H1 (cell line): ENCODE measurements at regions not wholly inside any gene's neighbourhood (a gene's known extent, or its start where the extent isn't known, plus 50 kb on each side); places are given as distances from the start of the nearest gene placed in this dataset.

Experiments used
- CTCF ChIA-PET: fragments of 300-600 bp; sonication (Branson Sonifier 250); formaldehyde crosslinking; loops from one replicate; lab custom pipeline; 2021; ENCODE audit not compliant: partially characterized antibody; lab: Charles Lee
- POLR2A ChIA-PET: fragments of 300-600 bp; sonication (Branson Sonifier 250); formaldehyde crosslinking; loops from one replicate; lab custom pipeline; 2021; ENCODE audit warnings: inconsistent platforms; ENCODE audit not compliant: partially characterized antibody; lab: Charles Lee
- DNase-seq, 2 experiments: peaks; one replicate each; pipeline versions ENCODE4 v3.0.0 to v3.0.0-alpha.2; 2010 to 2022; ENCODE audit warnings: low spot score in 2 of 2, low read depth in 1 of 2, mixed read lengths in 1 of 2
- FAIRE-seq: peaks from 2 replicates; lab custom pipeline; 2011; peaks lifted over from hg19 to GRCh38; lab: Jason Lieb, UNC
- H2AFZ ChIP-seq: 2 replicates; pipeline ENCODE4 v1.8.1; 2012; ENCODE audit warnings: low read length, inconsistent platforms
- H2AK5ac ChIP-seq: 2 replicates; pipeline ENCODE4 v1.6.1; 2013; ENCODE audit warnings: low read depth, low read length
- H2BK120ac ChIP-seq: replicated peaks from 2 replicates; pipeline ENCODE3; 2013; ENCODE audit warnings: low read depth, low read length, inconsistent platforms
- H2BK12ac ChIP-seq: 2 replicates; pipeline ENCODE4 v1.6.1; 2013; ENCODE audit warnings: low read depth, low read length
- H2BK15ac ChIP-seq: 2 replicates; pipeline ENCODE4 v1.6.1; 2013; ENCODE audit warnings: low read length
- H2BK20ac ChIP-seq: 2 replicates; pipeline ENCODE4 v1.6.1; 2013; ENCODE audit warnings: low read length
- H2BK5ac ChIP-seq: 2 replicates; pipeline ENCODE4 v1.6.1; 2013; ENCODE audit warnings: low read depth, low read length
- H3K14ac ChIP-seq: 2 replicates; pipeline ENCODE4 v1.6.1; 2013; ENCODE audit warnings: inconsistent platforms; ENCODE audit not compliant: insufficient read length
- H3K18ac ChIP-seq: 2 replicates; pipeline ENCODE4 v1.6.1; 2013; ENCODE audit warnings: low read length; ENCODE audit errors: extremely low read depth
- H3K23ac ChIP-seq: 2 replicates; pipeline ENCODE4 v1.6.1; 2013; ENCODE audit warnings: inconsistent platforms; ENCODE audit not compliant: insufficient read length
- H3K23me2 ChIP-seq: 2 replicates; pipeline ENCODE4 v1.6.1; 2013; ENCODE audit warnings: low read depth, low read length
- H3K27ac ChIP-seq: 2 replicates; pipeline ENCODE4 v1.6.1; 2011; ENCODE audit warnings: low read depth, low read length, inconsistent platforms
- H3K27me3 ChIP-seq, 4 experiments: replicated peaks in 1 of 4; 1 replicate in 1 of 4; 2 replicates in 3 of 4; pipeline versions ENCODE4 v1.6.1 to v1.8.1; 2011 to 2013; ENCODE audit warnings: low read length in 3 of 4, mild to moderate bottlenecking in 3 of 4, inconsistent platforms in 2 of 4, mixed read lengths in 2 of 4, moderate library complexity in 1 of 4; ENCODE audit not compliant: control insufficient read depth in 3 of 4, insufficient read depth in 3 of 4; ENCODE audit errors: extremely low read depth in 1 of 4
- H3K36me3 ChIP-seq, 4 experiments: 2 replicates each; pipeline versions ENCODE4 v1.6.1 to v1.8.1; 2011 to 2013; ENCODE audit warnings: mild to moderate bottlenecking in 4 of 4, low read length in 3 of 4, moderate library complexity in 2 of 4, control low read depth in 1 of 4, inconsistent platforms in 1 of 4; ENCODE audit not compliant: insufficient read depth in 4 of 4, control insufficient read depth in 2 of 4
- H3K4ac ChIP-seq: replicated peaks from 2 replicates; pipeline ENCODE3; 2013; ENCODE audit warnings: low read length, low read depth, mixed read lengths, inconsistent platforms; ENCODE audit not compliant: insufficient read length
- H3K4me1 ChIP-seq, 4 experiments: replicated peaks in 1 of 4; 1 replicate in 1 of 4; 2 replicates in 3 of 4; pipeline versions ENCODE4 v1.6.1 to v1.8.1; 2011 to 2013; ENCODE audit warnings: low read length in 3 of 4, inconsistent platforms in 2 of 4, mixed read lengths in 1 of 4; ENCODE audit not compliant: insufficient read depth in 4 of 4, control insufficient read depth in 3 of 4
- H3K4me2 ChIP-seq, 2 experiments: 2 replicates each; pipeline versions ENCODE4 v1.6.1 to v1.8.1; 2011 to 2013; ENCODE audit warnings: low read depth in 2 of 2, low read length in 2 of 2, control low read depth in 1 of 2, inconsistent platforms in 1 of 2, mild to moderate bottlenecking in 1 of 2; ENCODE audit not compliant: insufficient read depth in 1 of 2
- H3K4me3 ChIP-seq, 4 experiments: fragments of 200-600, 300-600 bp in 1 of 4; sonication (generic), shearing (Covaris generic), sonication (Bioruptor Twin) in 1 of 4; 2 replicates each; pipeline versions ENCODE4 v1.5.1 to v1.8.1; 2011 to 2016; ENCODE audit warnings: low read length in 4 of 4, low read depth in 3 of 4, control low read depth in 2 of 4, inconsistent platforms in 2 of 4, mild to moderate bottlenecking in 2 of 4, mixed read lengths in 1 of 4, moderate library complexity in 1 of 4; ENCODE audit not compliant: insufficient read depth in 2 of 4; ENCODE audit errors: extremely low read depth in 1 of 4
- H3K56ac ChIP-seq: replicated peaks from 2 replicates; pipeline ENCODE3; 2013; ENCODE audit warnings: low read depth, mild to moderate bottlenecking, mixed read lengths, low read length, inconsistent platforms; ENCODE audit not compliant: insufficient read length
- H3K79me1 ChIP-seq: 2 replicates; pipeline ENCODE4 v1.6.1; 2013; ENCODE audit warnings: low read depth, low read length, control low read depth
- H3K79me2 ChIP-seq, 2 experiments: 2 replicates each; pipeline versions ENCODE4 v1.6.1 to v1.8.1; 2012 to 2013; ENCODE audit warnings: low read length in 2 of 2, mild to moderate bottlenecking in 2 of 2, inconsistent platforms in 1 of 2; ENCODE audit not compliant: insufficient read depth in 2 of 2, control insufficient read depth in 1 of 2
- H3K9ac ChIP-seq, 4 experiments: replicated peaks in 1 of 4; 1 replicate in 1 of 4; 2 replicates in 3 of 4; pipeline versions ENCODE4 v1.6.1 to v1.8.1; 2011 to 2013; ENCODE audit warnings: low read depth in 3 of 4, low read length in 3 of 4, control low read depth in 2 of 4, mild to moderate bottlenecking in 2 of 4, moderate library complexity in 2 of 4, inconsistent platforms in 1 of 4; ENCODE audit errors: extremely low read depth in 1 of 4
- H3K9me3 ChIP-seq, 2 experiments: 2 replicates each; pipeline versions ENCODE4 v1.6.1 to v1.8.1; 2012 to 2013; ENCODE audit warnings: mild to moderate bottlenecking in 2 of 2, moderate library complexity in 2 of 2, control low read depth in 1 of 2, inconsistent platforms in 1 of 2, low read depth in 1 of 2, low read length in 1 of 2, mixed read lengths in 1 of 2; ENCODE audit not compliant: insufficient read depth in 2 of 2
- H4K20me1 ChIP-seq, 2 experiments: replicated peaks in 1 of 2; 2 replicates each; pipeline versions ENCODE3 to v1.8.1; 2011 to 2013; ENCODE audit warnings: inconsistent platforms in 2 of 2, low read length in 2 of 2, mild to moderate bottlenecking in 1 of 2; ENCODE audit not compliant: insufficient read depth in 2 of 2, control insufficient read depth in 1 of 2
- H4K5ac ChIP-seq: 2 replicates; pipeline ENCODE4 v1.6.1; 2013; ENCODE audit warnings: low read length, low read depth, mixed read lengths, inconsistent platforms; ENCODE audit not compliant: insufficient read length
- H4K8ac ChIP-seq: 2 replicates; pipeline ENCODE4 v1.8.0; 2013; ENCODE audit warnings: mild to moderate bottlenecking, moderate library complexity, low read length, inconsistent platforms; ENCODE audit not compliant: insufficient read depth; ENCODE audit errors: extremely low read depth
- H4K91ac ChIP-seq: replicated peaks from 2 replicates; pipeline ENCODE3; 2013; ENCODE audit warnings: low read length, mixed read lengths, inconsistent platforms; ENCODE audit not compliant: insufficient read length
- BACH1 ChIP-seq: IDR thresholded peaks from 2 replicates; pipeline ENCODE4 v1.6.1; 2012; ENCODE audit warnings: low read length, improper control_type of control experiment
- EP300 ChIP-seq, 2 experiments: IDR thresholded peaks; 1 replicate in 1 of 2; 2 replicates in 1 of 2; pipeline ENCODE4 v1.6.1; 2011 to 2012; ENCODE audit warnings: low read depth in 2 of 2, low read length in 2 of 2, mild to moderate bottlenecking in 2 of 2, borderline replicate concordance in 1 of 2, inconsistent platforms in 1 of 2, moderate library complexity in 1 of 2
- EZH2 ChIP-seq: fragments of 200-600 bp; sonication (generic); IDR thresholded peaks from 2 replicates; pipeline ENCODE4 v1.7.1; 2012; ENCODE audit warnings: low read depth, mild to moderate bottlenecking, moderate library complexity, low read length, inconsistent platforms; ENCODE audit not compliant: severe bottlenecking
- FOSL1 ChIP-seq: IDR thresholded peaks from 2 replicates; pipeline ENCODE4 v1.6.1; 2011; ENCODE audit warnings: mild to moderate bottlenecking, low read depth, low read length, moderate library complexity; ENCODE audit not compliant: insufficient read depth
- GTF2F1 ChIP-seq: IDR thresholded peaks from 2 replicates; pipeline ENCODE4 v1.6.1; 2012; ENCODE audit warnings: low read depth, low read length, improper control_type of control experiment, borderline replicate concordance
- POLR2A ChIP-seq, 2 experiments: IDR thresholded peaks; 1 replicate in 1 of 2; 2 replicates in 1 of 2; pipeline ENCODE4 v1.6.1; 2011; ENCODE audit warnings: low read depth in 2 of 2, low read length in 2 of 2, mild to moderate bottlenecking in 2 of 2; ENCODE audit errors: control extremely low read depth in 1 of 2
- POLR2AphosphoS5 ChIP-seq: IDR thresholded peaks from 2 replicates; pipeline ENCODE4 v1.6.1; 2011; ENCODE audit warnings: low read depth, low read length
- RXRA ChIP-seq: IDR thresholded peaks from 2 replicates; pipeline ENCODE4 v1.6.1; 2011; ENCODE audit warnings: low read depth, mild to moderate bottlenecking, low read length, moderate library complexity; ENCODE audit not compliant: insufficient read depth
- SIX5 ChIP-seq: IDR thresholded peaks from 2 replicates; pipeline ENCODE4 v1.6.1; 2011; ENCODE audit warnings: mild to moderate bottlenecking, low read depth, low read length
- TCF12 ChIP-seq: IDR thresholded peaks from 2 replicates; pipeline ENCODE4 v1.6.1; 2011; ENCODE audit warnings: low read depth, mild to moderate bottlenecking, low read length
- YY1 ChIP-seq: IDR thresholded peaks from 2 replicates; pipeline ENCODE4 v1.6.1; 2011; ENCODE audit warnings: low read depth, mild to moderate bottlenecking, low read length
- ZNF274 ChIP-seq: IDR thresholded peaks from 2 replicates; pipeline ENCODE4 v1.7.0; 2012; ENCODE audit warnings: low read length, borderline replicate concordance; ENCODE audit errors: extremely low read depth
- WGBS, 2 experiments: shearing (Covaris generic) in 1 of 2; methylation state at CpG; one replicate each; pipeline versions ENCODE4 v1.1.6 to v1.1.7; 2013 to 2015; ENCODE audit warnings: low lambda C conversion rate in 2 of 2, mixed read lengths in 2 of 2, inconsistent platforms in 1 of 2, low coverage in 1 of 2, missing lambda C conversion rate in 1 of 2; ENCODE audit not compliant: insufficient replicate concordance in 2 of 2, insufficient coverage in 1 of 2, insufficient read length in 1 of 2; ENCODE audit errors: extremely low coverage in 1 of 2, missing lambda C conversion rate in 1 of 2; 5-methylcytosine and 5-hydroxymethylcytosine counted together

- no peak for FAIRE-seq
- CTCF ChIA-PET = interaction anchor here (0.6 to 1.9 kb wide), 5 partner anchors 11 to 411 kb away, joined by 3 to 6 read pairs (median 4); no protein-coding TSS in a partner anchor
- H3K9ac ChIP-seq = no peak overlapping the region; a peak in 2 of 7 replicates
- H3K36me3 ChIP-seq = no peaks in the 10 kb centered on the region
- H3K23ac ChIP-seq = no peak overlapping the region
- WGBS, 2 experiments = 84% methylated on average over 20 of the region's 20 CpGs; no CpG with 5 or more reads in 1 of the 2 experiments
- H3K23me2 ChIP-seq = no peaks in the 10 kb centered on the region
- no peak overlapping the region for H4K8ac ChIP-seq
- TF ChIP-seq YY1 (no peak), TCF12 (no peak), GTF2F1 (no peak), EP300 (IDR thresholded peaks at IDR 0.05; ENCODE audit: borderline replicate concordance in 1 of 2, low read depth in 2 of 2, low read length in 2 of 2) (no peak), FOSL1 (no peak), EZH2 (no peak), BACH1 (no peak), ZNF274 (no peak), RXRA (no peak), POLR2A (IDR thresholded peaks at IDR 0.05; ENCODE audit: control extremely low read depth in 1 of 2, low read depth in 2 of 2, low read length in 2 of 2) (no peak), POLR2AphosphoS5 (no peak), SIX5 (no peak)
- no peak overlapping the region for H2AK5ac ChIP-seq
- H2BK20ac ChIP-seq = no peak overlapping the region; the same call in 1 of the 2 replicates
- no peak overlapping the region for H2BK15ac ChIP-seq
- H3K18ac ChIP-seq = no peak overlapping the region
- H2BK12ac ChIP-seq = no peak overlapping the region
- H3K79me1 ChIP-seq = no peaks in the 10 kb centered on the region
- no peak overlapping the region for H3K56ac ChIP-seq
- no peaks in the 10 kb centered on the region for H4K20me1 ChIP-seq
- no peak overlapping the region for H3K27ac ChIP-seq
- H3K14ac ChIP-seq = no peak overlapping the region
- H4K91ac ChIP-seq = no peak overlapping the region
- H3K9me3 ChIP-seq = no peaks in the 10 kb centered on the region
- H2BK5ac ChIP-seq = no peak overlapping the region
- H3K4me2 ChIP-seq = no peak overlapping the region
- H2AFZ ChIP-seq = 0 out of 2 replicates have a peak overlapping the region, but pooled peaks have one; percentile 31
- H3K27me3 ChIP-seq = no peaks in the 10 kb centered on the region
- POLR2A ChIA-PET = no interaction called here
- H3K79me2 ChIP-seq = no peaks in the 10 kb centered on the region
- H3K4me1 ChIP-seq = peaks cover 0 to 8% (median 2%) of the 10 kb centered on the region in 4 experiments; a peak in 2 of 7 replicates
- no peak overlapping the region for H3K4ac ChIP-seq
- H2BK120ac ChIP-seq = no peak overlapping the region
- no peak overlapping the region for H3K4me3 ChIP-seq
- H4K5ac ChIP-seq = no peak overlapping the region
- no peak for DNase-seq
Measured at GRCh38 chr11:121696177-121696871, 243.6 kb upstream of the SORL1-AS1 start.
